ENCODE measurements at regions not wholly inside any gene's neighbourhood (a gene's known extent, or its start where the extent isn't known, plus 50 kb on each side); places are given as distances from the start of the nearest gene placed in this dataset.

GRCh38 chr19:31204115-31204514 lies 145.1 kb downstream of the TSHZ3 start:
- no peak for DNase-seq (ENCODE audit: low read depth)
- no peak overlapping the region for H3K4me3 ChIP-seq (ENCODE audit: low read depth, low read length)
- TF ChIP-seq, protein P1, sequence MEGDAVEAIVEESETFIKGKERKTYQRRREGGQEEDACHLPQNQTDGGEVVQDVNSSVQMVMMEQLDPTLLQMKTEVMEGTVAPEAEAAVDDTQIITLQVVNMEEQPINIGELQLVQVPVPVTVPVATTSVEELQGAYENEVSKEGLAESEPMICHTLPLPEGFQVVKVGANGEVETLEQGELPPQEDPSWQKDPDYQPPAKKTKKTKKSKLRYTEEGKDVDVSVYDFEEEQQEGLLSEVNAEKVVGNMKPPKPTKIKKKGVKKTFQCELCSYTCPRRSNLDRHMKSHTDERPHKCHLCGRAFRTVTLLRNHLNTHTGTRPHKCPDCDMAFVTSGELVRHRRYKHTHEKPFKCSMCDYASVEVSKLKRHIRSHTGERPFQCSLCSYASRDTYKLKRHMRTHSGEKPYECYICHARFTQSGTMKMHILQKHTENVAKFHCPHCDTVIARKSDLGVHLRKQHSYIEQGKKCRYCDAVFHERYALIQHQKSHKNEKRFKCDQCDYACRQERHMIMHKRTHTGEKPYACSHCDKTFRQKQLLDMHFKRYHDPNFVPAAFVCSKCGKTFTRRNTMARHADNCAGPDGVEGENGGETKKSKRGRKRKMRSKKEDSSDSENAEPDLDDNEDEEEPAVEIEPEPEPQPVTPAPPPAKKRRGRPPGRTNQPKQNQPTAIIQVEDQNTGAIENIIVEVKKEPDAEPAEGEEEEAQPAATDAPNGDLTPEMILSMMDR (IDR thresholded peaks at IDR 0.05; ENCODE audit: insufficient read depth, low read length) = no peak

DNA sequence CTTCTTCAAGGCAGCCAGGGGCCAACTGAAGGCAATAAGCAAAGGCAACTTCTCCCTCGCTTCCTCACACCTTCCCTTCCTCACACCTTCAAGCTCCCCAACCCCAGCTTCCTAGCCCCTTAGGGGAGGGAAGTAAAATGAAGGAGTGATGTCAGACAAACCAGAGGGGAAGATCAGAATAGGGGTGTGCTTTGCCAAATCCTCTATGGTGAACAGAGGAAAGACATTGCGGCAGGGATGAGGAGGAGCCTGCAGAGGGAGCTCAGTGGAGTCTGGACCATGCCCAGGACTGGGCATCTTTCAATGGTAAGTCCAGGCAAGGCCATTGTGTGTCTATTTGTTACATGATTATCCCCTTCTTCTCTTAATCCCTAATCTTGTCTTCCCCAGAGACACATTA lies 164.0 kb downstream of the TSHZ3 start:
- H3K4me3 ChIP-seq (ENCODE audit: low read depth, low read length) = no peak overlapping the region
- no peak for DNase-seq (ENCODE audit: low read depth)
- TF ChIP-seq, protein P1 (IDR thresholded peaks at IDR 0.05; ENCODE audit: insufficient read depth, low read length) = no peak

GRCh38 chr19:31181535-31181934 lies 167.7 kb downstream of the TSHZ3 start:
- H3K4me3 ChIP-seq (ENCODE audit: low read depth, low read length) = no peak overlapping the region
- DNase-seq (ENCODE audit: low read depth) = no peak
- TF ChIP-seq, protein P1 (IDR thresholded peaks at IDR 0.05; ENCODE audit: insufficient read depth, low read length) = no peak

DNA sequence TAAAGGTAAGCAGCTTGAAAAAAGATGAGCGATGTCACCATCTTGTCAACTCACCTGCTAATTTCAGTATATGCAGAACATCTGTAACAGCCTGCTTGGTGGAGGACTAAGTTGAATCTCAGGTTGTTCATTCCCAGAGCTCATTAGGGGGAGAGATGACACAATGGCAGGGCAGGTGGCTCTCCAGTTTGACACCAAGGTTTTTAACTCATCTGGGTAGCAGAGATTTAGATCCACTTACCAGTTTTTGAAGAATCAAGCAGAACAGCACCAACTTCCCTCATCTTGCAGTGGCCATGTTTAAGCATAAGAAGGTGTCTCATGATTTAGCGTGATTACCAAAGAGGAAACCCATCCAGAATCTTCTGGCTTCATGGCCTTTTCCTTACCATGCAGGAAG lies 168.3 kb downstream of the TSHZ3 start:
- no peak for DNase-seq (ENCODE audit: low read depth)
- TF ChIP-seq, protein P1 (IDR thresholded peaks at IDR 0.05; ENCODE audit: insufficient read depth, low read length) = no peak
- H3K4me3 ChIP-seq (ENCODE audit: low read depth, low read length) = no peak overlapping the region

GRCh38 chr19:31179471-31179852 lies 169.8 kb downstream of the TSHZ3 start:
- TF ChIP-seq, protein P1 (IDR thresholded peaks at IDR 0.05; ENCODE audit: insufficient read depth, low read length) = no peak

GRCh38 chr19:31178833-31179470 lies 170.3 kb downstream of the TSHZ3 start:
- TF ChIP-seq, protein P1 (IDR thresholded peaks at IDR 0.05; ENCODE audit: insufficient read depth, low read length) = no peak
- DNase-seq (ENCODE audit: low read depth) = no peak

More at GRCh38 chr19:31179471-31179852, 169.8 kb downstream of the TSHZ3 start:
- no peak overlapping the region for H3K4me3 ChIP-seq (ENCODE audit: low read depth, low read length)
- no peak for DNase-seq (ENCODE audit: low read depth)

GRCh38 chr19:31177246-31177645 lies 172.0 kb downstream of the TSHZ3 start:
- no peak overlapping the region for H3K4me3 ChIP-seq (ENCODE audit: low read depth, low read length)
- no peak for DNase-seq (ENCODE audit: low read depth)
- TF ChIP-seq, protein P1 (IDR thresholded peaks at IDR 0.05; ENCODE audit: insufficient read depth, low read length) = no peak

More at GRCh38 chr19:31178833-31179470, 170.3 kb downstream of the TSHZ3 start:
- H3K4me3 ChIP-seq (ENCODE audit: low read depth, low read length) = no peak overlapping the region

Data from fibroblast of the aortic adventitia (primary cell).